ENCODE measurements at regions not wholly inside any gene's neighbourhood (a gene's known extent, or its start where the extent isn't known, plus 50 kb on each side); places are given as distances from the start of the nearest gene placed in this dataset.

GRCh38 chr7:51705701-51706100 is 389.1 kb upstream of the COBL start:
- no peaks in the 10 kb centered on the region for H3K36me3 Mint-ChIP-seq (ENCODE audit: insufficient read depth)
- no peaks in the 10 kb centered on the region for H3K27me3 Mint-ChIP-seq
- peaks cover 12% of the 10 kb centered on the region for H3K9me3 Mint-ChIP-seq (ENCODE audit: low read depth)
- no peaks in the 10 kb centered on the region for H3K4me1 Mint-ChIP-seq (ENCODE audit: low read depth)
- DNase-seq (ENCODE audit: low spot score, unreplicated experiment): no peak
- H3K27ac Mint-ChIP-seq: no peak overlapping the region
- H3K4me3 Mint-ChIP-seq (ENCODE audit: low read depth): no peak overlapping the region
- TF ChIP-seq CTCF (IDR thresholded peaks at IDR 0.05; ENCODE audit: unreplicated experiment): no peak

- no peak for TF ChIP-seq CTCF (IDR thresholded peaks at IDR 0.05; ENCODE audit: unreplicated experiment)
- H3K4me1 Mint-ChIP-seq (ENCODE audit: low read depth): no peaks in the 10 kb centered on the region
- DNase-seq (ENCODE audit: low spot score, unreplicated experiment): no peak
- H3K4me3 Mint-ChIP-seq (ENCODE audit: low read depth): no peak overlapping the region
- peaks cover 12% of the 10 kb centered on the region for H3K9me3 Mint-ChIP-seq (ENCODE audit: low read depth)
- H3K36me3 Mint-ChIP-seq (ENCODE audit: insufficient read depth): no peaks in the 10 kb centered on the region
- H3K27ac Mint-ChIP-seq: no peak overlapping the region
- no peaks in the 10 kb centered on the region for H3K27me3 Mint-ChIP-seq
These were observed 386.1 kb upstream of the COBL start for GRCh38 chr7:51702673-51703072.

- Mint-ChIP-seq H3K4me3 (ENCODE audit: low read depth) (no peak overlapping the region), H3K4me1 (ENCODE audit: low read depth) (no peaks in the 10 kb centered on the region), H3K9me3 (ENCODE audit: low read depth) (peaks cover 12% of the 10 kb centered on the region), H3K27ac (no peak overlapping the region), H3K36me3 (ENCODE audit: insufficient read depth) (no peaks in the 10 kb centered on the region), H3K27me3 (no peaks in the 10 kb centered on the region)
- no peak for TF ChIP-seq CTCF (IDR thresholded peaks at IDR 0.05; ENCODE audit: unreplicated experiment)
- no peak for DNase-seq (ENCODE audit: low spot score, unreplicated experiment)
These were observed 385.3 kb upstream of the COBL start for GRCh38 chr7:51701935-51702334.

GRCh38 chr7:51700593-51701215 is 384.1 kb upstream of the COBL start:
- no peak for DNase-seq (ENCODE audit: low spot score, unreplicated experiment)
- no peak overlapping the region for H3K27ac Mint-ChIP-seq
- H3K4me3 Mint-ChIP-seq (ENCODE audit: low read depth): no peak overlapping the region
- peaks cover 12% of the 10 kb centered on the region for H3K9me3 Mint-ChIP-seq (ENCODE audit: low read depth)
- H3K4me1 Mint-ChIP-seq (ENCODE audit: low read depth): no peaks in the 10 kb centered on the region
- no peaks in the 10 kb centered on the region for H3K27me3 Mint-ChIP-seq
- no peaks in the 10 kb centered on the region for H3K36me3 Mint-ChIP-seq (ENCODE audit: insufficient read depth)
- TF ChIP-seq CTCF (IDR thresholded peaks at IDR 0.05; ENCODE audit: unreplicated experiment): no peak

GRCh38 chr7:51693258-51693657 is 376.6 kb upstream of the COBL start:
- no peak for DNase-seq (ENCODE audit: low spot score, unreplicated experiment)
- Mint-ChIP-seq H3K4me1 (ENCODE audit: low read depth) (no peaks in the 10 kb centered on the region), H3K4me3 (ENCODE audit: low read depth) (no peak overlapping the region), H3K27me3 (peaks cover 10% of the 10 kb centered on the region), H3K9me3 (ENCODE audit: low read depth) (no peaks in the 10 kb centered on the region), H3K27ac (no peak overlapping the region), H3K36me3 (ENCODE audit: insufficient read depth) (no peaks in the 10 kb centered on the region)
- no peak for TF ChIP-seq CTCF (IDR thresholded peaks at IDR 0.05; ENCODE audit: unreplicated experiment)

All from progenitor cell of endocrine pancreas (in vitro differentiated cells).